ENCODE measurements at regions not wholly inside any gene's neighbourhood (a gene's known extent, or its start where the extent isn't known, plus 50 kb on each side); places are given as distances from the start of the nearest gene placed in this dataset.

DNA sequence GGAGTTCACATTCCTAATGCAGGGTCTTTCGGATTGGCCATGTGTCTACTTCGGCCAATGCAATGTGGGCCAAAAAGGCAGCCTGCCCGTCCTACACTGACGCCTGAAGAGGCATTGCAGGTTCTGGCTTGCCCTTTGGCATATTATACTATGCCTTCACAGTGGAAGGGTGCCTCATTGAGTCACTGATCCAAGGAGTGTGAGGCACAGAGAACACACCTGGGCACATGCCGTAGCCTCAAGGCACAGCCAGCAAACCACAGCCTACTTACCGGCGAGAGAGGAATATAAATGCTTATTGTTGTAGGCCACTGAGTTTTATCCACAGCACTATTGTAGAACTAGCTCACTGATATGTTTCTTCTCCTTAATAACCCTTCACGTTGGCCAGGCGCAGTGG lies 409.6 kb downstream of the GADD45G start:
- DNase-seq (ENCODE audit: low spot score) = no peak

DNA sequence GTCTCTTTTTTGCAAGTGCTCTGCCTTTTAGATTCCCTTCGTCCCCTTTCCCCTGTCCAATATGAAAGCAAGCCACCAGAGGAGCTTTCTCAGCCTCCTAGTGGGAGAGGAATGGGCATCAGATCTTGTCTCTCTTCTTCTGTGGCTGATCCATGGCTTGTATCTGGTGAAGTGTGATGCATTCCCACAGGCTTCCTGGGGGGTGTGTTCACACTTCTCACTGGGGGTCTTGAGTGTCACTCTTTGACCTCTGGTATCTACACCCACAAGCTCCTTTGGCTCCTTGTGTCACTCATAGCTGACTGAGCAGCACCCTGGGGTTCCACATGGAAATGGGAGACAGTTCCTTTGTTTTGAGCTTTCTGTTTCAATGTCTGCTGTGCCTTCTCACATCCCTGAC lies 411.5 kb downstream of the GADD45G start:
- DNase-seq (ENCODE audit: low spot score) = no peak

DNA sequence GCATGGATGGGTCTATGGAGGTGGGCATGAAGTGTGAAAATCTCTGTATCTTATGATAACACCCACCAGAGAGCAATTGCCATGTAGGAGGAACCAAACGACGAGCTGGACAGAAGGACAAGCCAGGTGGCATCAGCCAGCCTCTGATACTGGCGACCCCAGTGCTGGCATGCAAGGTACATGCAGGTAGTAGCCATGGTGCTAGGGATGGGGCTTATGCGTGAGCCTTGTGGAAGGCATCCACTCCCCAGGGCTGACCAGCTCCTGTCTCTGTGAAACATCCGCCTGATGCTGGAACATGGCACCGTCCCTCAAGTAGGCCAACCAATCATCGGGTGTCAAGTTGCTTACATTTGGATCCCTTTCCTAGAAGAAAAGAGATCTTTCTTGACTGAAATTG lies 412.9 kb downstream of the GADD45G start:
- DNase-seq (ENCODE audit: low spot score) = peak; percentile 77

DNA sequence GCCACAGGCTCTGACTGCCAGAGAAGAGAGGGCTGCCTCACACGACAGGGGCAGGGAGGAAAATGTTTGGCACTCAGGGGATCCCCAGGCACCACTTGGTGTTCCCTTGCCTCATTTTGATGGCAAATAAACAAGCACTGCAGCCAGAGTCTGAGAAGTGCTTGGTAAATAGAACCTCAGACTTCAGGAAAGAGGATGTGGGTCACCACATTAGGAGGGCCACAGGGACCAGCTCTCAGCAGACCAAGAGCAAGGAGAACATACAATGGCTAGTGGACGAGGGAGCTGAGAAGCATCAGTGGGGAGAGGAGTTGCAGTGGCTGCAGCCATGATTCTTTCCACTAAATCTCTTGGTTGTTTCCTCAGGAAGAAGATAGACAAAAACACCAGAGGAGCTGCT lies 413.9 kb downstream of the GADD45G start:
- no peak for DNase-seq (ENCODE audit: low spot score)

DNA sequence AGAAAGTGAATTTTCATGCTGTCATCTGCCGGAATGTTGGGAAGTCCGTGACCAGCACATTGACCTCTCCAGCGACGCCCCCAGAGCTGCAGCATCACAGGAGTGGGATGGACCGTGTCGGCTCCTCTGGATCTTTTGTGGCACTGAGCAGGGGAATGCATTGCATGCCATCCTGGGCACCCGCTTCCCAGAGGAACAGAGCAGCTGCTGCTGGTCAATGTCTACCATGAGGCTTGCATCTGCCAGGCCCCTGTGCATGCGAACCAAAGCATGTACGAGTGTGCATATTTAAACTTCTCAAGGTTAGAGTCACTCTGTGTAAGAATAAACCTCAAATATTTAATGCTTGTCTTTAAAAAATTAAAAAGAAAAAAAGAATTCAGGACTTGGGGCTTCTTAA lies 414.8 kb downstream of the GADD45G start:
- DNase-seq (ENCODE audit: low spot score) = peak; percentile 69

DNA sequence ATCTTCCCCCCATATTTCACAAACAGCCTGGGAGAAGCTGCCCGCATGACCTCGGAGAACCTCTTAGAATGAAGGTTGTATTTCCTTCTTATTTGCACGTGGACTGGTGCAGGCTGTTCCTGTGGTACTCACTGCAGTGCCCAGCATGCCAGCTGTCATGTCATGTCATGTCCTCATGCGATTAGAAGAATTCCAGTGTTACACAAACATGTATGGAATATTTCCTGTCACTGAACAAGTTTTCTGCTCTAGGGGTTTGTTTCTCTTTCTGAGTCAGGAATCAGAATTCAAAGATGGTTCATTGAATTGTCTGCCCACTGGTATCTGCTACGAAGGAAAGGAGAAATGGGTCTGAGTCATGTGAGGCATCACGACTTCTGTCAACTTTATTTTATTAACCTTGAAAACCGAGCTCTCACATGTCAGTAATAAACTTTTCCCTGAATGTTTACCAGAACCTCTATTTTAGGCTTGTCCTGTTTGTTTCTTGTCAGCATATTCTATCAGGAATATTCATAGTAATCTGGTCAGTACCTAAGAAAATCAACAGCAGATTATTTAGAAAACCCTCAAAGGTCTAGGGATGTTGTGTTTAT lies 415.6 kb downstream of the GADD45G start:
- DNase-seq (ENCODE audit: low spot score) = no peak

DNA sequence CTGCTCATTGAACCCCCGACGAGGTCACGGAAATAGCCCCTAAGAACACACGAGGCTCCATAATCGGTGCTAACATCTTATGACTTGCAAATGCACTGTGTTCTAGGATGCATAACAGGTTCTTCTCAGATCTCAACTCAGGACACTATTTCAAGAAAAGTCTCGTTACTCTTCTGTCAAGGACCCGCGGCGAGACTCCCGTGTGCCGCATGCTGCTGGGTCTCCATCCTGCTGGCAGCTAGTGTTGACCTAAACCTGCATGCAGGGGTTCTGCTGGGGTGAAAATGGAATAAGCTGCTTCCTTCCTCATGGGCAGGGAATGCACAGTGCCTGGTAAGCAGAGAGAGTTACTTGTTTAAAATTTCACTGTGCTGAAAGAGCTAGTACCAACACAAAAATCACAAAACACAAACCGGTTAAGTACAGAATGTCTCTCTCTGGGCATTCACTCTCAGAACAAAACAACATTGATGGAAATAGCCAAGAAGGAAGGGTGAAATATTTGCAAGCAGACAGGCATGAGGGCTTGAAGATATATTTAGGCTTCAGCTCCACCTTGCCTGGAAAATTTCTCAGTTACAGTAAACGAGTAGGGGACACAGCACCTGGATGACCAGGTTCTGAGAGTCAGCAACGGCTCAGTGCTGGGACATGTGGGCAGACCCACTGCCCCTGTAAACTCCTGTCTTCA lies 416.5 kb downstream of the GADD45G start:
- DNase-seq (ENCODE audit: low spot score) = no peak

DNA sequence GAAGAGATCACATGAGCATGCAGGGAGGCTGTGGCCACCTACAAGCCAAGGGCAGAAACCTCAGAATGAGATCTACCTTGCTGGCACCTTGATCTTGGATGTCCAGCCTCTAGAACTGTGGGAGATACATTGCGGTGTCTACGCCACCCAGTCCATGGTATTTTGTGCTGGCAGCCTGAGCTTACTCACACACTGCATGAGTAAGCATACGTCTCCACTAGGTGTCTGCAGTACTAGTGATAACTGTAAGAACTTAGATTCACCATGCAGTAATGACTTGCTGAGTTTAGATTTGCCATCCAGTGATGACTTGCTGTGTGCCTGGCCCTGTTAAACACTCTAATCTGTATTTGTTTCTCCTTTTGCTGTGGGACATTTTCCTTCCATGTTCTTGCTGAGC lies 417.7 kb downstream of the GADD45G start:
- no peak for DNase-seq (ENCODE audit: low spot score)

DNA sequence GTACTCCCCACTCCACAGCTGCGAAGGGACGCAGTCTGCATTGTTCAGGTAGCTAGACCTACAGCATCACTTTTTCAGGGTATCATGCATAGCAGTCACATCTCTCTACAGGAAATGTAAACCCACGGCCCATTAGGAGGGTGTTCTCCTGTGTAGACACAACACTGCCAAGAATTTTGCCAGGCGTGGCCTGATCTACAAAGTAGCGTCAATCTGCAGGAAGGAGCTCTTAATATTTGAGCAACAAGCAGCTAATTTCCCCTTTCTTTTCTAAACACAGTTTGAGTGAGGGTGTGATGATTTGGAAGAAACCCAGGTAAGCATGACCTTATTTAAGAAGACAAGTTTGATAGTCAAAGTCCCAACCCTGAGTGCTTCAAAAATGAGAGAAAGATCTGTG lies 419.0 kb downstream of the GADD45G start:
- no peak for DNase-seq (ENCODE audit: low spot score)

DNA sequence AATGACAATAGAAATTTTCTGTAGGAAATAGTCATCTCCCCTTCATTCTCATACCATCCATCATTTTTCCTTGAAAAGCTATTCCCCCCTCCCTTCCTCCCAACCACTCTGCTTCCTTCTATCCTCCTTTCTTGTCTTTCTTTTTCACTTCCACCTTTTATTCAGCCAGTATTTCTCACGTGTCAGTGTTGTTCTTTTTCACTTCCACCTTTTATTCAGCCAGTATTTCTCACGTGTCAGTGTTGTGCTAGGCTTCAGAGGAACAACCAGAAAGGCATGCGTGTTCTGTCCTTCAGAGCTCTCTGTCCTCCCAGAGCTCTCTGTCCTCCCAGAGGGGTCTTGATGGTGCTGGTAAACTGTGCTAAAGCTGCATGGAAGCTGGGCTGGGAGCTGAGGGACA lies 419.6 kb downstream of the GADD45G start:
- DNase-seq (ENCODE audit: low spot score) = no peak

DNA sequence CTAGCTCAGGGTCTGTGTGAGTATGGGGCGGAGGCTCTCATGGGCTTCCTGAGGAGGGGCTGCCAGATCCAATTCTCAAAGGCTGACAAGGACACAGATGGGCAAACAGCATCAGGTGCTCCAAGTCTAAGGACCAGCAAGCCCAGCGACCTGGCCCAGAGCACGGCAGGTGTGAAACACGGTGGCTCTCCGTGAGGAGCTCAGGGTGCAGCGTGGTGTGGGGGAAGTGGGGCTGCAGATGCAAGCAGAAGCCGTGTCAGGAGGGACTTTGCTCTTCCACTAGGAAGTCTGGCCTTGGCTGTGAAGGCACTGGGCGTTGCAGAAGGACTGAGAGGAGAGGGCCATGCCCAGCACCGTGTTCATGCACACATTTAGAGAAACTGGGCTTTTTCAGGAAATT lies 420.0 kb downstream of the GADD45G start:
- no peak for DNase-seq (ENCODE audit: low spot score)

DNA sequence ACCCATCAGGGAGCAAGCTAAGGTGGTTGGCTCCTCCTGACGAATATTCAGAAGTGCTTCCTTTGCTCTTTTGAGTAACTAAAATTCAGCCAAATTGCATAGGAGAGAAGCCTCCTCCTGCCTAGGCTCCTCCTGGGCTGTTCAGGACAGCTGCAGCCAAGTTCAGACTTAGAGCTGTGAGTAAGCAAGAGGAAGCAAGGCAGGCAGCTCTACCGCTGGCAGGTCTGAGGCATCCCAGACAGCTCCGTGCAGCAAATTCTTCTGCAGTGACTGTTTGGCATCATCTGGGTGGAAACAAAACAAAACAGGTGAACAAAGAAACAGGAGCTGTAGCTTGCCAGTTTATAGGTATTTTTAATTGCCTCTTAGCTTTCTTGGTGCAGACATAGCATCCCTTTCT lies 421.0 kb downstream of the GADD45G start:
- DNase-seq (ENCODE audit: low spot score) = no peak

DNA sequence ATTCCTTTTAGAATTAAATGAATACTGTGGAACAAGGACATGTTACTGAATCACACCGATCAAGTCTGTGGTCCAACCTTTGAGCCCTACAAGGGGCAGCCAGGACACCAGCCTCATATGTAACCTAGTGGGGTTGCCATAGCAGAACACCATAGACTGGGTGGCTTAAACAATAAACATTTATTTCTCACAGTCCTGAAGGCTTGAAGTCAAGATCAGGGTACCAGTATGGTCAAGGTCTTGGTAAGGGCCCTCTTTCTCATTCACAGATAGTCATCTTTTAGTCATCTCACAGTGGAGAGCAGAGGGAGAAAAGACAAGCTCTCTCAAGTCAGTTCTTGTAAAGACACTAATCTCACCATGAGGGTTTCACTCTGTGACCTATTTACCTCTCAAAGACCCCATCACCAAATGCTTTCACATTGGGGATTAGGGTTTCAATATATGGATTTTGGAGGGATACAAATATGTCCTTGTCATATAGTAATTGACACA lies 422.5 kb downstream of the GADD45G start:
- no peak for DNase-seq (ENCODE audit: low spot score)

DNA sequence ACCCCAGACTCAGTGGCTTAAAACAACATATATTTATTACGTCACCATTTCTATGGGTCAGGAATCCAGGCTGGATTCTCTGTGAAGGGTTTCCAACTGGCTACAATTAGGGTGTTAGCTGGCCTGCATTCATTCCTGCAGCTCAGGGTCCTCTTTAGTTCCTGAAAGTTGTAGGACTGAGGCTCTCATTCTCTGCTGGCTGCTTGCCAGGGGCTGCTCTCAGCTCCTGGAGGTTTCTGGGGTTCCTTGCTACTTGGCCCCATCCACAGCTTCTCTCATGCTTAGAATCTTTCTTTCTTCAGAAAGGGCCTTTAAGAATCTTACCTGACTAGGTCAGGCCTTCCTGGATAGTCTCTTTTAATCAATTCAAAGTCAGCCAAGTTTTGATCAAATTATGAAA lies 424.6 kb downstream of the GADD45G start:
- no peak for DNase-seq (ENCODE audit: low spot score)

DNA sequence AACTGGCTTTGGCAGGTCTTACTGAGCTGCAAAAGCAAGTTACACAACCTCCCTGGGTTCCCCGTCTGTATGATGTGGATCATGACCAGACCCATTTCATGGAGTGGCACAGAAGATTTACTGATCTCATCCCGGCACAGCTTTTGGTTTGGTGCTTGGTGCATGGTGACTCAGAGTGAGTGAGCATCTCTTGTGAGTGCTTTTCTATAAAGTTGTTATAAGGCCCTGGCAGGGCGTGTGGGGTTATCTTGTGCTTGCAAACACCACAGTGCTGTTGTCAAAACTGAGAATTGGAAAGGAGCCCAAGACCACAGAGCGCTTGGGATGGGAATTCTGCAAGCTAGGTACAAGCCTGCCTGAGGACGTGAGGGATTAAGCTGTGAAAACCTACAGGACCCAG lies 425.2 kb downstream of the GADD45G start:
- DNase-seq (ENCODE audit: low spot score) = no peak

DNA sequence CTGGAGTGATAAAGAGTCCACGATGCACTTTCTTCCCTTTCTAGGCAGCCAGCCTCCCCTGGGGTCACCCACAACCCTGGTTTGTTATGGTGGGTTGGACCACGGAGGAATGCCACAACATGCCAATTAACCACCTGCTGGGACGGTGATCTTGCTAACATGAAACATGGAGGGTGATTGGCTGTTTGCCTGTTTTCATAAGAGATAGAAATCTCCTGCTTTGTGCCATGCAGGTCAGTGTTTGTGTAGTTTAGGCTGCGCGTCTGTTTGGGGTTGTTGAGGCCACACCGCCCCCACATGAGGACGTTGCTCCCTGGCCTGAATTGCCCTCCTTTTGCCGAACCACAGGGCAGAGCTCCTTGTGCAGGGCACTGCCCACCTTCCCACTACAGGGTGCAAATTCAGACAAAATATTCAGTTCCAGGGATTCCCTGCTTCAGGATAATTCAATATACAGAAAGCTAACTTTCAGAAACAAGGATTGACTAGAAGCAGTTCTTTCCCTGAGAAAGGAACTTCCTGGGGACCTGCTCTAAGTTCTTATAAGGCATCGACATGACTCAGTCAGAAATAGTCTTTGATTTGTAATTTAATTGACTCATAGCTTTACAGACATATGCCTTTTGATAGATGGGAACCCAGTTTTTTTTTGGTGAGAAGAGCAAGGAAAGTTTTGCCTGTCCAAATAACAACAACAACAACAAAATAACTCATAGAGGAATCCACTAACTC lies 427.6 kb downstream of the GADD45G start:
- peak; percentile 53 for DNase-seq (ENCODE audit: low spot score)

DNA sequence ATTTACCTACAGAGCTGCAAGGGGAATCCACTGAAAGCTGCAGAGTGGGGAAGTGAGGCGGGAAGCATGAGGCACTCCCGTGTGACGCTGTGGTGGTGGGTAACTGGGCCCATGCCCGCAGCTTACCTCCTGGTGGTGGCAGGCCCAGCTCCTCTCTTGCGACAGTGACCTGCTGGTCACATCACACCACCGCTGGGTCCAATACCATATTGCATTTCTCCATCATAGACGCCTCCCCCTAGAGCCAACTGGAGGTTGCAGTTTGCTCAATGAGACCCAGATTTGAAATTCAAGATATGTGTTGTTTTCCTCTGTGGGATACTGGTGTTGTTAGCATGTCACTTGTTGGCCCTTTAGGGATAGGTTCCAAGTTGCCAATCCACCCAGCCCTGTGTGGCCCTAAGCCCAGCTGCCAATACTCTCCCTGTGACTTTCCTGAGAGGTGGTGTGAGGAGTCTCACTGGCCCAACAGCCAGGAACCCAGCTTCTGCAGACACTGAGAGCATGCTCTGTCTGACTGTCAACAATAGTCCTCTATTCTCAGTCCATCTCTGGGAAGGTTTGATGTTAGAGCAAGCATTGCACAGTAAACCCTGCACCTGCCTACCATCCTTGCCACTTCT lies 428.3 kb downstream of the GADD45G start:
- DNase-seq (ENCODE audit: low spot score) = peak; percentile 51

DNA sequence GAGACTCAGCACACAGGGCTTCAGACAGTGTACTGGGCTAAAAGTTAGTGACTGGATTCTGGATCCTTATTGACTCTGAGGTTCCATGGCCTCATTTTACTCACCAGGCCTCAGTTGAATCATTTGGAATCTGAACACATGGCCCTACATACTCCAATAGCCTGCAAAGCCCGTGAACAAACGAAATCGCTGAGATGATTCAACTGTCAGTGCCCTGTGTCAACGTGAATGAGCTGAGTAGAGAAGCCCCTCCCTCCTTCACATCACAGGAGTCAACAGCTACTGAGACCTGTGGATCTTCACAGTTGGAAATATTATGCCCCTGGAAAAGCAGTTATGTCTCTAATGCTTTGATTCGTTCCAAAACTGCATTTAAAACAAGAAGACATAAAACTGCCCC lies 429.3 kb downstream of the GADD45G start:
- peak; percentile 16 for DNase-seq (ENCODE audit: low spot score)

DNA sequence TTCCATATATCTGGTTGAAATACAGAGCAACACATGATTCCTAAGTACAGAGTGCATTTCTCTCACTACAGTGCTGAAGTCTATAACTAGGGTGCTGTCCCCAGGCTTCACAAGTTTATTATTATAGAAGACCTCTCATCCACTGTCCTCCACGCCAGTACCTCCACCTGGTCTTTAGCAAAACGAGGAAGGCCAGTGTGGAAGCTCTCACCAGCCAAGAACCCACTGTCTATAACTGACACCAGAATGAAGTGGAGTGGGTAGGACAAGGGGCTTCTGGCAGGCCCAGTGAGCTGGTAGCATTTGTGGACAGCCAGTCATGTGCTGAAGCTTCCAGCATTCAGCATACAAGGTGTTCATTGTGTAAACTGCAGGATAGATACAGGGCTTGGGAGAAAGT lies 430.7 kb downstream of the GADD45G start:
- peak; percentile 53 for DNase-seq (ENCODE audit: low spot score)

DNA sequence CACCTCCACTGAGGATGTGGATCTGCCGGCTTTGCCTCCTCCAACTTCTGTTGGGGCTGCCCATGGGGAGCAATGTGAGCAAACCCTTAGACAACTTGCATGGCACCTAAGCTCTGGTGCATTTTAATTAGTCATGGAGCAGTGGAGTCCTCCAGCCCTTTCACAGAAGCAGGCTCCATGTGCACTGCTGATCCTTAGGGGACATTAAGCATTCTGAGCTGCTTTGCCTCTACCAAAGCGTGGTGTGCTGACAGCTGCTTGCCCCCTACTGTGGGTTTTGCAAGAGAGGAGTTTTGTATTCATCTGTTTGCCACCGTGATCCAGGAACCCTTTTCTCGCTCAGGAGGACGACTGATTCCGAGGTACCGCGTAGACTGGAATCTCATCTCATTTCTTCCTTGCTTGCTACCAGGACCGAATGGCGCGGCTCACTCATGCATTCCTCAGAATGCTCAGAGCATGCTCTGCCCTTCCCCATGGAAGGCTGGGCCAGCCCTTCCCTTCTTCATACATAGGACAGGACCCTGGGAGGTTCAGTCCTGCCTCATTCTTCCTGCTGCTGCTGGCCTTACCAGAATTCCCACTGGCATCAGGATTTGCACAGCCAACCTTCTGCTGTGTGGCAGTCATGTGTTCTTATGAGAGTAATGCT lies 432.5 kb downstream of the GADD45G start:
- peak; percentile 35 for DNase-seq (ENCODE audit: low spot score)

DNA sequence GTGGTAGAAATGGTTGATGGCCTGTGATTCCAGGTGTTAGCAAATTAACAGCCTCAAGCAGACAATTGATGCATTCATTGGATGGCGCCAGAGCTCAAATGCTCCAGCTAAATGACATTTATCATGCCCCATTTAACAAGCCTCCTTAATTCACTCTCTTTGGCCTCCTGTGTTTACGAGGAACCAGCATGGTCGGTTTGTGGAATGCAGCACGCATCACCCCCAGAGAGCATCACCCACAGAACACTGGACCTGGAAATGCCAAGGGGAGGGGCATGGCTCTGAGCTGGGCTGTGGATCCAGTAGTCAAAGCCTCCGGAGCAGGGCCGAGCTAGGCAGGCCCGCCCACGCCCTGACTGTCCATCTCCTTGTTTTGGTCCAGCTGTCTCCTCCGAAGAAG lies 434.0 kb downstream of the GADD45G start:
- no peak for DNase-seq (ENCODE audit: low spot score)

DNA sequence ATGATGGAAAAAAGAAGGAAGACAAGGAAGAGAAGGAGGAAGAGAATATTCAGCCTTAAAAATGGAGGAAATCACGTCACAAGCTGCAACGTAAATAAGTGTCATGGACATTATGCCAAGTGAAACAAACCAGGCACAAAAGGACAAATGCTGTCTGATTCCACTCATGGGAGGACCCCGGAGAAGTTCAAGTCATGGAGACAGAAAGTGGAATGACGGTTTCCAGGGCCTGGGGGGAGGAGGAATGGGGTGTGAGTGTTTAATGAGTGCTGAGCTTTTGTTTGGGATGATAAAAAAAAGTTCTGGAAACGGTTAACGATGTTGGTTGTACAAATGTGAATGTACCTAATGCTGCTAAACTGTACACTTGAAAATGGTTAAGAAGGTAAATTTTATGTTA lies 439.5 kb downstream of the GADD45G start:
- no peak for DNase-seq (ENCODE audit: low spot score)
